ACC112 (cell line): ENCODE measurements at regions not wholly inside any gene's neighbourhood (a gene's known extent, or its start where the extent isn't known, plus 50 kb on each side); places are given as distances from the start of the nearest gene placed in this dataset.
"Not testable (repeated sequence)": the region's sequence is repeated elsewhere in the genome, so short reads cannot be mapped to it uniquely, and the experiment has no call there.

ENCODE experiments used
- H2AFZ ChIP-seq: fragments of 200-600 bp; sonication (generic); one replicate; pipeline ENCODE4 v1.6.0; 2017; ENCODE audit warnings: antibody characterized with exemption, low read length; ENCODE audit not compliant: unreplicated experiment
- H3K27ac ChIP-seq: fragments of 200-600 bp; sonication (generic); 2 replicates; pipeline ENCODE4 v1.5.1; 2014; ENCODE audit warnings: low read depth, mild to moderate bottlenecking, antibody characterized with exemption, low read length, moderate library complexity
- H3K27me3 ChIP-seq: fragments of 200-600 bp; sonication (generic); 2 replicates; pipeline ENCODE4 v1.6.1; 2014; ENCODE audit warnings: mild to moderate bottlenecking, antibody characterized with exemption, low read length, moderate library complexity, mixed read lengths; ENCODE audit not compliant: insufficient read depth
- H3K36me3 ChIP-seq: fragments of 200-600 bp; sonication (generic); 2 replicates; pipeline ENCODE4 v1.6.1; 2016; ENCODE audit warnings: mild to moderate bottlenecking, antibody characterized with exemption, low read length, moderate library complexity, mixed read lengths; ENCODE audit not compliant: insufficient read depth
- H3K4me1 ChIP-seq: fragments of 200-600 bp; sonication (generic); one replicate; pipeline ENCODE4 v1.6.1; 2016; ENCODE audit warnings: low read length, mixed read lengths; ENCODE audit not compliant: insufficient read depth, unreplicated experiment, control insufficient read depth
- H3K4me3 ChIP-seq: fragments of 200-600 bp; sonication (generic); 2 replicates; pipeline ENCODE4 v1.5.1; 2014; ENCODE audit warnings: mild to moderate bottlenecking, low read depth, low read length
- H3K79me2 ChIP-seq: fragments of 200-600 bp; sonication (generic); one replicate; pipeline ENCODE4 v1.6.0; 2016; ENCODE audit warnings: low read length; ENCODE audit not compliant: control insufficient read depth, unreplicated experiment, insufficient read depth

GRCh38 chr13:90630716-90631115 is 716.8 kb upstream of the MIR17HG start:
- Histone ChIP-seq H3K27me3 (no peaks in the 10 kb centered on the region), H3K36me3 (no peaks in the 10 kb centered on the region), H3K4me1 (no peaks in the 10 kb centered on the region), H2AFZ (no peak overlapping the region), H3K4me3 (no peak overlapping the region), H3K79me2 (no peaks in the 10 kb centered on the region), H3K27ac (no peak overlapping the region)

- H3K27me3 ChIP-seq = no peaks in the 10 kb centered on the region
- H3K4me3 ChIP-seq = no peak overlapping the region
- H2AFZ ChIP-seq = no peak overlapping the region
- H3K79me2 ChIP-seq = no peaks in the 10 kb centered on the region
- H3K4me1 ChIP-seq = no peaks in the 10 kb centered on the region
- H3K36me3 ChIP-seq = no peaks in the 10 kb centered on the region
- H3K27ac ChIP-seq = no peak overlapping the region
Observed at GRCh38 chr13:90632184-90632583, 715.3 kb upstream of the MIR17HG start.

GRCh38 chr13:90633849-90634248 is 713.6 kb upstream of the MIR17HG start:
- no peaks in the 10 kb centered on the region for H3K79me2 ChIP-seq
- no peak overlapping the region for H2AFZ ChIP-seq
- H3K27ac ChIP-seq = no peak overlapping the region
- H3K27me3 ChIP-seq = no peaks in the 10 kb centered on the region
- H3K4me3 ChIP-seq = no peak overlapping the region
- H3K4me1 ChIP-seq = no peaks in the 10 kb centered on the region
- H3K36me3 ChIP-seq = no peaks in the 10 kb centered on the region

GRCh38 chr13:90640976-90641375 is 706.5 kb upstream of the MIR17HG start:
- H2AFZ ChIP-seq = peak overlapping the region; percentile 60
- H3K4me3 ChIP-seq = no peak overlapping the region
- H3K27me3 ChIP-seq = no peaks in the 10 kb centered on the region
- H3K4me1 ChIP-seq = peaks cover 4% of the 10 kb centered on the region
- no peaks in the 10 kb centered on the region for H3K36me3 ChIP-seq
- no peak overlapping the region for H3K27ac ChIP-seq
- no peaks in the 10 kb centered on the region for H3K79me2 ChIP-seq

- Histone ChIP-seq H2AFZ (no peak overlapping the region), H3K4me1 (peaks cover 4% of the 10 kb centered on the region), H3K4me3 (no peak overlapping the region), H3K27ac (no peak overlapping the region), H3K79me2 (no peaks in the 10 kb centered on the region), H3K27me3 (no peaks in the 10 kb centered on the region), H3K36me3 (no peaks in the 10 kb centered on the region)
Observed at GRCh38 chr13:90641884-90642283, 705.6 kb upstream of the MIR17HG start.

- Histone ChIP-seq H3K4me1 (peaks cover 4% of the 10 kb centered on the region), H2AFZ (no peak overlapping the region), H3K36me3 (no peaks in the 10 kb centered on the region), H3K27ac (no peak overlapping the region), H3K4me3 (no peak overlapping the region), H3K79me2 (no peaks in the 10 kb centered on the region), H3K27me3 (no peaks in the 10 kb centered on the region)
Observed at GRCh38 chr13:90645582-90645981, 701.9 kb upstream of the MIR17HG start.

GRCh38 chr13:90648497-90648896 is 699.0 kb upstream of the MIR17HG start:
- no peak overlapping the region for H3K27ac ChIP-seq
- no peak overlapping the region for H3K4me3 ChIP-seq
- H3K4me1 ChIP-seq = no peaks in the 10 kb centered on the region
- no peaks in the 10 kb centered on the region for H3K79me2 ChIP-seq
- no peaks in the 10 kb centered on the region for H3K36me3 ChIP-seq
- no peaks in the 10 kb centered on the region for H3K27me3 ChIP-seq
- H2AFZ ChIP-seq = no peak overlapping the region

GRCh38 chr13:90652036-90652435 is 695.5 kb upstream of the MIR17HG start:
- Histone ChIP-seq H3K27me3 (no peaks in the 10 kb centered on the region), H3K4me1 (no peaks in the 10 kb centered on the region), H3K27ac (no peak overlapping the region), H2AFZ (no peak overlapping the region), H3K36me3 (no peaks in the 10 kb centered on the region), H3K4me3 (no peak overlapping the region), H3K79me2 (no peaks in the 10 kb centered on the region)

GRCh38 chr13:90654970-90655369 is 692.5 kb upstream of the MIR17HG start:
- Histone ChIP-seq H2AFZ (no peak overlapping the region), H3K79me2 (no peaks in the 10 kb centered on the region), H3K4me3 (no peak overlapping the region), H3K27me3 (no peaks in the 10 kb centered on the region), H3K4me1 (no peaks in the 10 kb centered on the region), H3K27ac (no peak overlapping the region), H3K36me3 (no peaks in the 10 kb centered on the region)

- H3K27me3 ChIP-seq, H3K36me3 ChIP-seq, H2AFZ ChIP-seq, H3K27ac ChIP-seq, H3K79me2 ChIP-seq, H3K4me1 ChIP-seq, H3K4me3 ChIP-seq: not testable (repeated sequence)
Observed at GRCh38 chr13:90664200-90664599, 683.3 kb upstream of the MIR17HG start.

GRCh38 chr13:90673746-90674145 is 673.7 kb upstream of the MIR17HG start:
- Histone ChIP-seq H3K79me2 (no peaks in the 10 kb centered on the region), H3K36me3 (no peaks in the 10 kb centered on the region), H2AFZ (no peak overlapping the region), H3K4me1 (no peaks in the 10 kb centered on the region), H3K4me3 (no peak overlapping the region), H3K27me3 (no peaks in the 10 kb centered on the region), H3K27ac (no peak overlapping the region)

GRCh38 chr13:90675129-90675528 is 672.4 kb upstream of the MIR17HG start:
- H3K27ac ChIP-seq = no peak overlapping the region
- no peaks in the 10 kb centered on the region for H3K4me1 ChIP-seq
- H3K4me3 ChIP-seq = no peak overlapping the region
- no peak overlapping the region for H2AFZ ChIP-seq
- no peaks in the 10 kb centered on the region for H3K36me3 ChIP-seq
- H3K27me3 ChIP-seq = no peaks in the 10 kb centered on the region
- H3K79me2 ChIP-seq = no peaks in the 10 kb centered on the region
